Natural killer cell (primary cell): ENCODE measurements at regions not wholly inside any gene's neighbourhood (a gene's known extent, or its start where the extent isn't known, plus 50 kb on each side); places are given as distances from the start of the nearest gene placed in this dataset.

ENCODE experiments used
- ATAC-seq, 3 donors: fragments of 150-1000 bp in 2 of 3; fragments of 200-7000 bp in 1 of 3; cut with Tn5 transposase; 1 replicate in 1 of 3; 2 replicates in 2 of 3; pipeline ENCODE4 v1.10.0; 2021; ENCODE audit warnings: mild to moderate bottlenecking in 2 of 3, moderate library complexity in 2 of 3
- DNase-seq, 2 donors: peaks; one replicate each; pipeline versions ENCODE4 v3.0.0 to v3.0.0-alpha.2; 2013 to 2021; ENCODE audit warnings: mixed read lengths in 1 of 2
- H3K27ac ChIP-seq: one replicate; pipeline ENCODE4 v1.5.1; 2013; ENCODE audit warnings: mild to moderate bottlenecking, low read length
- H3K27me3 ChIP-seq: one replicate; pipeline ENCODE4 v1.6.1; 2013; ENCODE audit warnings: low read length; ENCODE audit not compliant: control insufficient read depth, insufficient read depth
- H3K36me3 ChIP-seq: one replicate; pipeline ENCODE4 v1.6.1; 2013; ENCODE audit warnings: low read length; ENCODE audit not compliant: control insufficient read depth, insufficient read depth
- H3K4me1 ChIP-seq: one replicate; pipeline ENCODE4 v1.6.1; 2013; ENCODE audit warnings: low read length; ENCODE audit not compliant: control insufficient read depth, insufficient read depth
- H3K4me3 ChIP-seq: one replicate; pipeline ENCODE4 v1.5.1; 2013; ENCODE audit warnings: low read length
- H3K9me3 ChIP-seq: one replicate; pipeline ENCODE4 v1.6.1; 2013; ENCODE audit warnings: low read length; ENCODE audit not compliant: control insufficient read depth, insufficient read depth
- H3K27ac Mint-ChIP-seq, 2 donors: one replicate each; pipeline ENCODE4 v1.8.0; 2022; ENCODE audit warnings: mild to moderate bottlenecking in 2 of 2, mixed read lengths in 2 of 2, moderate library complexity in 1 of 2
- H3K27me3 Mint-ChIP-seq, 2 donors: one replicate each; pipeline ENCODE4 v1.8.0; 2022; ENCODE audit warnings: low read depth in 2 of 2, mixed read lengths in 2 of 2
- H3K36me3 Mint-ChIP-seq: one replicate; pipeline ENCODE4 v1.8.0; 2022; ENCODE audit warnings: mixed read lengths
- H3K4me1 Mint-ChIP-seq, 2 donors: one replicate each; pipeline ENCODE4 v1.8.0; 2022; ENCODE audit warnings: mixed read lengths in 2 of 2
- H3K4me3 Mint-ChIP-seq: one replicate; pipeline ENCODE4 v1.8.0; 2022; ENCODE audit warnings: mild to moderate bottlenecking, moderate library complexity, mixed read lengths
- H3K9me3 Mint-ChIP-seq, 2 donors: one replicate each; pipeline ENCODE4 v1.8.0; 2022; ENCODE audit warnings: mixed read lengths in 2 of 2
- CTCF ChIP-seq: fragments of 200-600 bp; IDR thresholded peaks from one replicate; pipeline ENCODE4 v1.8.0; 2022; ENCODE audit warnings: antibody characterized with exemption
- WGBS: methylation state at CpG from one replicate; pipeline ENCODE4 v1.1.7; 2013; ENCODE audit warnings: missing lambda C conversion rate; ENCODE audit not compliant: insufficient coverage; 5-methylcytosine and 5-hydroxymethylcytosine counted together
- intact Hi-C: fragments of 100-400 bp; cut with micrococcal nuclease; formaldehyde crosslinking; loops from one replicate; pipeline ENCODE4 v1.14.2; 2022

GRCh38 chr4:125988464-125988863 lies 673.7 kb downstream of the FAT4 start:
- H3K4me1 ChIP-seq = no peaks in the 10 kb centered on the region
- Mint-ChIP-seq H3K4me1 (no peaks in the 10 kb centered on the region), H3K4me3 (no peak overlapping the region), H3K27me3 (no peaks in the 10 kb centered on the region), H3K9me3 (peaks cover 3 to 10% of the 10 kb centered on the region in 2 donors), H3K27ac (no peak overlapping the region), H3K36me3 (no peaks in the 10 kb centered on the region)
- DNase-seq (no peak), ATAC-seq (no peak)
- H3K27ac ChIP-seq = no peak overlapping the region
- no peaks in the 10 kb centered on the region for H3K36me3 ChIP-seq
- H3K9me3 ChIP-seq = no peaks in the 10 kb centered on the region
- H3K4me3 ChIP-seq = no peak overlapping the region
- intact Hi-C loops = no loop called here
- 91% methylated on average over 1 of the region's 1 CpG for WGBS
- no peak for TF ChIP-seq CTCF
- H3K27me3 ChIP-seq = no peaks in the 10 kb centered on the region

GRCh38 chr4:125991398-125991797 lies 676.6 kb downstream of the FAT4 start:
- peaks cover 3 to 7% of the 10 kb centered on the region in 2 donors for H3K9me3 Mint-ChIP-seq
- no peak overlapping the region for H3K27ac ChIP-seq
- TF ChIP-seq CTCF = no peak
- intact Hi-C loops = no loop called here
- H3K4me1 Mint-ChIP-seq = no peaks in the 10 kb centered on the region
- no peak overlapping the region for H3K27ac Mint-ChIP-seq
- no peaks in the 10 kb centered on the region for H3K4me1 ChIP-seq
- H3K27me3 ChIP-seq = no peaks in the 10 kb centered on the region
- H3K27me3 Mint-ChIP-seq = no peaks in the 10 kb centered on the region
- no peak overlapping the region for H3K4me3 Mint-ChIP-seq
- ATAC-seq (no peak), DNase-seq (no peak)
- no peaks in the 10 kb centered on the region for H3K9me3 ChIP-seq
- H3K36me3 ChIP-seq = no peaks in the 10 kb centered on the region
- H3K36me3 Mint-ChIP-seq = no peaks in the 10 kb centered on the region
- no peak overlapping the region for H3K4me3 ChIP-seq
- 91% methylated on average over 1 of the region's 2 CpGs for WGBS

- H3K36me3 Mint-ChIP-seq = no peaks in the 10 kb centered on the region
- H3K27ac Mint-ChIP-seq = no peak overlapping the region
- intact Hi-C loops = no loop called here
- no peaks in the 10 kb centered on the region for H3K36me3 ChIP-seq
- no peaks in the 10 kb centered on the region for H3K9me3 ChIP-seq
- H3K4me1 ChIP-seq = no peaks in the 10 kb centered on the region
- H3K9me3 Mint-ChIP-seq = peaks cover 3 to 7% of the 10 kb centered on the region in 2 donors
- TF ChIP-seq CTCF = no peak
- WGBS = 93% methylated on average over 2 of the region's 2 CpGs
- H3K27me3 Mint-ChIP-seq = no peaks in the 10 kb centered on the region
- no peaks in the 10 kb centered on the region for H3K27me3 ChIP-seq
- no peak overlapping the region for H3K4me3 Mint-ChIP-seq
- H3K4me1 Mint-ChIP-seq = no peaks in the 10 kb centered on the region
- H3K27ac ChIP-seq = no peak overlapping the region
- DNase-seq = no peak
- ATAC-seq = no peak
- H3K4me3 ChIP-seq = no peak overlapping the region
These were observed 678.1 kb downstream of the FAT4 start for GRCh38 chr4:125992891-125993290.

DNA sequence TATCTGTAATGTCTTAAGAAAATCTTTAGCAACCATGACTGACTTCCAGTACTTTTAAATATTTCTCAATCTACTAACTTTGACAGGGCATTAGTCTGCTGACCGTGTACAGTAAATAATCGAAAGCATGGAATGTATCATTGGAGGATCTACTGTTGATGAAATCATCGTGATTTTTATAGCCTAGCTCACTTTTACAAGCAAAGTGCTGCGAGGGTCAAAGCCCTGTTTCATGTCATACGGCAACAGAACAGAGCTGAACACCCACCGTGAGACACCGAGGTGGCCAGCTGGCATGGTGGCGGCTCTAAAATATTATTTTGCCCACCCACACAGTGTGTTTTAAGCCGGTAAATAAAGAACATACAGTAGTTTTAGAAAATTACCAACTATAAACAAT lies 679.3 kb downstream of the FAT4 start:
- H3K27ac Mint-ChIP-seq = no peak overlapping the region
- 91% methylated on average over 7 of the region's 9 CpGs for WGBS
- Histone ChIP-seq H3K4me3 (no peak overlapping the region), H3K9me3 (no peaks in the 10 kb centered on the region), H3K27me3 (no peaks in the 10 kb centered on the region), H3K36me3 (no peaks in the 10 kb centered on the region), H3K4me1 (no peaks in the 10 kb centered on the region), H3K27ac (no peak overlapping the region)
- ATAC-seq (no peak), DNase-seq (no peak)
- H3K36me3 Mint-ChIP-seq = no peaks in the 10 kb centered on the region
- no peak overlapping the region for H3K4me3 Mint-ChIP-seq
- H3K9me3 Mint-ChIP-seq = peaks cover 4 to 7% of the 10 kb centered on the region in 2 donors
- intact Hi-C loops = no loop called here
- H3K27me3 Mint-ChIP-seq = no peaks in the 10 kb centered on the region
- TF ChIP-seq CTCF = no peak
- no peaks in the 10 kb centered on the region for H3K4me1 Mint-ChIP-seq
